CD4-positive, alpha-beta T cell treated with Interleukin-21 for 1 hour (primary cell): ENCODE measurements at regions not wholly inside any gene's neighbourhood (a gene's known extent, or its start where the extent isn't known, plus 50 kb on each side); places are given as distances from the start of the nearest gene placed in this dataset.

Experiments used
- DNase-seq: peaks from one replicate; pipeline ENCODE4 v3.0.0-alpha.2; 2020

- no peak for DNase-seq
Observed at GRCh38 chr20:22430154-22430745, 154.1 kb downstream of the FOXA2 start.

GRCh38 chr20:22429175-22430153 lies 154.9 kb downstream of the FOXA2 start:
- DNase-seq = no peak

GRCh38 chr20:22428051-22428450 lies 156.3 kb downstream of the FOXA2 start:
- DNase-seq = no peak

- DNase-seq = no peak
Observed at GRCh38 chr20:22426772-22427171, 157.6 kb downstream of the FOXA2 start.

- DNase-seq = no peak
Observed at GRCh38 chr20:22425344-22426295, 158.8 kb downstream of the FOXA2 start.

- DNase-seq = no peak
Observed at GRCh38 chr20:22423190-22423832, 161.1 kb downstream of the FOXA2 start.

GRCh38 chr20:22420116-22420598 lies 164.2 kb downstream of the FOXA2 start:
- DNase-seq = no peak

GRCh38 chr20:22418738-22419137 lies 165.6 kb downstream of the FOXA2 start:
- DNase-seq = no peak

- DNase-seq = no peak
Observed at GRCh38 chr20:22414305-22414742, 170.0 kb downstream of the FOXA2 start.

- DNase-seq = no peak
Observed at GRCh38 chr20:22412977-22413868, 171.1 kb downstream of the FOXA2 start.

GRCh38 chr20:22411627-22412450 lies 172.5 kb downstream of the FOXA2 start:
- DNase-seq = no peak

GRCh38 chr20:22411286-22411626 lies 173.1 kb downstream of the FOXA2 start:
- no peak for DNase-seq

- DNase-seq = no peak
Observed at GRCh38 chr20:22410556-22411130, 173.7 kb downstream of the FOXA2 start.

GRCh38 chr20:22408521-22409402 lies 175.6 kb downstream of the FOXA2 start:
- DNase-seq = no peak

- no peak for DNase-seq
Observed at GRCh38 chr20:22407237-22408193, 176.9 kb downstream of the FOXA2 start.

GRCh38 chr20:22404419-22405170 lies 179.8 kb downstream of the FOXA2 start:
- no peak for DNase-seq
